Panc1 (cell line): ENCODE measurements at regions not wholly inside any gene's neighbourhood (a gene's known extent, or its start where the extent isn't known, plus 50 kb on each side); places are given as distances from the start of the nearest gene placed in this dataset.

ENCODE experiments used
- ATAC-seq: fragments of 200-7000 bp; cut with Tn5 transposase; 2 replicates; pipeline ENCODE4 v1.9.1; 2020; ENCODE audit warnings: mild to moderate bottlenecking, moderate library complexity
- BruUV-seq: library from RNA; stranded (reverse); fragments of 400-500 nt; replicated peaks from 2 replicates; lab custom pipeline; 2021; lab: Mats Ljungman, UMichigan
- CTCF ChIA-PET: fragments of 300-600 bp; sonication (Branson Sonifier 250); formaldehyde crosslinking; loops from one replicate; lab custom pipeline; 2022; ENCODE audit warnings: antibody characterized with exemption; lab: Charles Lee
- POLR2A ChIA-PET: fragments of 300-600 bp; sonication (Branson Sonifier 250); formaldehyde crosslinking; loops from one replicate; lab custom pipeline; 2022; ENCODE audit warnings: antibody characterized with exemption; lab: Charles Lee
- DNase-seq: peaks from one replicate; pipeline ENCODE4 v3.0.0-alpha.2; 2010; ENCODE audit warnings: low read depth, low spot score
- H3K27ac ChIP-seq: 2 replicates; pipeline ENCODE4 v1.5.1; 2011; ENCODE audit warnings: mild to moderate bottlenecking, low read length, inconsistent platforms
- H3K27me3 ChIP-seq: fragments of 200-500 bp; sonication (Bioruptor generic); 2 replicates; pipeline ENCODE4 v1.6.0; 2014; ENCODE audit warnings: low read length, inconsistent platforms; ENCODE audit not compliant: control insufficient read depth, insufficient read depth
- H3K36me3 ChIP-seq: fragments of 200-500 bp; sonication (Bioruptor generic); 2 replicates; pipeline ENCODE4 v1.5.1; 2014; ENCODE audit warnings: inconsistent platforms, mild to moderate bottlenecking, low read length, moderate library complexity; ENCODE audit not compliant: control insufficient read depth, insufficient read depth
- H3K4me1 ChIP-seq: 2 replicates; pipeline ENCODE4 v1.5.1; 2011; ENCODE audit warnings: inconsistent platforms, mild to moderate bottlenecking, low read length, moderate library complexity; ENCODE audit not compliant: control insufficient read depth, insufficient read depth
- H3K4me3 ChIP-seq, 2 experiments: 2 replicates each; pipeline ENCODE4 v1.5.1; 2011 to 2012; ENCODE audit warnings: low read depth in 2 of 2, low read length in 2 of 2, mild to moderate bottlenecking in 2 of 2, inconsistent platforms in 1 of 2, moderate library complexity in 1 of 2
- H3K9me3 ChIP-seq: fragments of 200-500 bp; sonication (Bioruptor generic); 2 replicates; pipeline ENCODE4 v1.5.1; 2014; ENCODE audit warnings: low read depth, mild to moderate bottlenecking, inconsistent platforms, low read length, moderate library complexity; ENCODE audit not compliant: control insufficient read depth, insufficient read depth
- POLR2AphosphoS5 ChIP-seq: IDR thresholded peaks from 2 replicates; pipeline ENCODE4 v1.6.1; 2012; ENCODE audit warnings: mild to moderate bottlenecking, low read depth, low read length, moderate library complexity
- SIN3A ChIP-seq: IDR thresholded peaks from 2 replicates; pipeline ENCODE4 v1.6.1; 2012; ENCODE audit warnings: low read depth, mild to moderate bottlenecking, low read length, moderate library complexity, borderline replicate concordance; ENCODE audit not compliant: insufficient read depth
- TCF7L2 ChIP-seq: IDR thresholded peaks from 2 replicates; pipeline ENCODE4 v1.6.1; 2011; ENCODE audit warnings: mild to moderate bottlenecking, low read depth, low read length, inconsistent platforms
- in situ Hi-C: cut with HindIII; loops from 2 replicates; pipeline ENCODE4 v1.10.0; 2016; ENCODE audit warnings: low sequenced_read_pairs, low pct_unique_long_range_greater_than_20kb
- intact Hi-C: fragments of 100-400 bp; cut with micrococcal nuclease; formaldehyde crosslinking; loops from one replicate; pipeline ENCODE4 v1.10.0; 2022; ENCODE audit not compliant: unreplicated experiment
- TF ChIP-seq, protein P1 (sequence below): fragments of 450-650 bp; IDR thresholded peaks from 2 replicates; pipeline ENCODE4 v1.5.1; 2017; ENCODE audit warnings: mild to moderate bottlenecking
- TF ChIP-seq, protein P2 (sequence below), 2 experiments: IDR thresholded peaks; 2 replicates each; pipeline ENCODE4 v1.6.1; 2011 to 2012; ENCODE audit warnings: low read depth in 2 of 2, control low read depth in 1 of 2, low read length in 1 of 2, mild to moderate bottlenecking in 1 of 2, moderate library complexity in 1 of 2; ENCODE audit not compliant: insufficient read depth in 1 of 2

DNA sequence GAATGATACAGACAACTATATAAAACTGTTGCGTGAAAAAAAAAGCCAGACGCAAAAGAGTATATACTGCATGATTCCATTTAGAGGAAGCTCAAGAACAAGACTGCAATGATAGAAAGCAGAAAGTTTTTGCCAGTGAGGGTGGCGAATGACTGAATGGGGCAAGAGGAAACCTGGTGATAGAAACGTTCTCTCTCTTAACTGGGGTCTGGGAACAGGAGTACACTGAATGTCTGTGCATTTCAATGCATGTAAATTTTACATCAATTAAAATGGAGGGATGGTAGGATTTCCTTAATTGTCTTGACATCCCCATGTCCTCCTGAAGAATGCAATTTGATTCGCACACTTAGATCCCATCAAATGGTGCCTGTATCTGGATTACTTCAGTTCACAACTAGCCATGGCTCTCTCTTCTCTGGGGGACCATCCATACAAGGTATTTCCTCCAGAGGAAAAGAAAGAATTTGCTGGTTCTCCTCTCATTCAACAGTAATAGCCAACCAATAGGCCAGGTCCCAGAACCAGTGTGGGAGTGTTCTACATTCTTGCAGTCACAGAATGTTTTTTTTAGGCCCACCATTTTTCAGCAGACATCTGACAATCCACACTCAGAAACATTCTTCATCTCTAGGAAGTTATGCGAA, 221.0 kb upstream of the KLF14 start:
- no peak for DNase-seq
- Histone ChIP-seq H3K4me3 (no peak overlapping the region), H3K4me1 (peaks cover 68% of the 10 kb centered on the region), H3K36me3 (peaks cover 4% of the 10 kb centered on the region; the same call in 1 of the 2 replicates), H3K27me3 (no peaks in the 10 kb centered on the region), H3K27ac (peak overlapping the region; percentile 56), H3K9me3 (no peaks in the 10 kb centered on the region)
- ChIA-PET POLR2A (interaction anchor here (0.7 to 1.4 kb wide), 2 partner anchors 9 to 16 kb away, joined by 4 read pairs; no protein-coding TSS in a partner anchor), CTCF (interaction anchor here (0.6 kb wide), 1 partner anchor 15 kb away, joined by 3 read pairs; no protein-coding TSS in a partner anchor)
- no TSS peak for BruUV-seq
- TF ChIP-seq TCF7L2: no peak
- TF ChIP-seq SIN3A: no peak
- TF ChIP-seq, protein P1, sequence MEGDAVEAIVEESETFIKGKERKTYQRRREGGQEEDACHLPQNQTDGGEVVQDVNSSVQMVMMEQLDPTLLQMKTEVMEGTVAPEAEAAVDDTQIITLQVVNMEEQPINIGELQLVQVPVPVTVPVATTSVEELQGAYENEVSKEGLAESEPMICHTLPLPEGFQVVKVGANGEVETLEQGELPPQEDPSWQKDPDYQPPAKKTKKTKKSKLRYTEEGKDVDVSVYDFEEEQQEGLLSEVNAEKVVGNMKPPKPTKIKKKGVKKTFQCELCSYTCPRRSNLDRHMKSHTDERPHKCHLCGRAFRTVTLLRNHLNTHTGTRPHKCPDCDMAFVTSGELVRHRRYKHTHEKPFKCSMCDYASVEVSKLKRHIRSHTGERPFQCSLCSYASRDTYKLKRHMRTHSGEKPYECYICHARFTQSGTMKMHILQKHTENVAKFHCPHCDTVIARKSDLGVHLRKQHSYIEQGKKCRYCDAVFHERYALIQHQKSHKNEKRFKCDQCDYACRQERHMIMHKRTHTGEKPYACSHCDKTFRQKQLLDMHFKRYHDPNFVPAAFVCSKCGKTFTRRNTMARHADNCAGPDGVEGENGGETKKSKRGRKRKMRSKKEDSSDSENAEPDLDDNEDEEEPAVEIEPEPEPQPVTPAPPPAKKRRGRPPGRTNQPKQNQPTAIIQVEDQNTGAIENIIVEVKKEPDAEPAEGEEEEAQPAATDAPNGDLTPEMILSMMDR: no peak
- no peak for ATAC-seq
- in situ Hi-C loops (no loop called here), intact Hi-C loops (no loop called here)

DNA sequence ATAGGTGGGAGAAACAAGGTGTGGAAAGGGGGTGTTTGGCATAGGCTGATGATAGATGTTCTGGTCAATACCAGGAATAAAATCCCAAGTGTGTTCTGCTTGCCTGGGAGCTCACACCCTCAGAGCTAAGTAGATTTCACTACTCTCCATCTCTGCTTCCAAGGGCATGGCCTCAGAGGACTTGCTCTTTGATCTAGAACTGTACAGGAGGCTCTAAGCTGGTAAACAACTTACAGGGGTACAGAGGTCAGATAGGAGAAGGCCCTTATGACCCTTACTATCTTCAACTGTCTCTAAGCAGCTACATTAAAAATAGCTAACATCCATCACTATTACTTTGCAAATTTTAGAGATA, 221.5 kb upstream of the KLF14 start:
- peak overlapping the region; percentile 56 for H3K27ac ChIP-seq
- CTCF ChIA-PET: no interaction called here
- H3K4me1 ChIP-seq: peaks cover 63% of the 10 kb centered on the region

More for the DNA sequence above, 221.5 kb upstream of the KLF14 start:
- no TSS peak for BruUV-seq
- TF ChIP-seq, protein P2, sequence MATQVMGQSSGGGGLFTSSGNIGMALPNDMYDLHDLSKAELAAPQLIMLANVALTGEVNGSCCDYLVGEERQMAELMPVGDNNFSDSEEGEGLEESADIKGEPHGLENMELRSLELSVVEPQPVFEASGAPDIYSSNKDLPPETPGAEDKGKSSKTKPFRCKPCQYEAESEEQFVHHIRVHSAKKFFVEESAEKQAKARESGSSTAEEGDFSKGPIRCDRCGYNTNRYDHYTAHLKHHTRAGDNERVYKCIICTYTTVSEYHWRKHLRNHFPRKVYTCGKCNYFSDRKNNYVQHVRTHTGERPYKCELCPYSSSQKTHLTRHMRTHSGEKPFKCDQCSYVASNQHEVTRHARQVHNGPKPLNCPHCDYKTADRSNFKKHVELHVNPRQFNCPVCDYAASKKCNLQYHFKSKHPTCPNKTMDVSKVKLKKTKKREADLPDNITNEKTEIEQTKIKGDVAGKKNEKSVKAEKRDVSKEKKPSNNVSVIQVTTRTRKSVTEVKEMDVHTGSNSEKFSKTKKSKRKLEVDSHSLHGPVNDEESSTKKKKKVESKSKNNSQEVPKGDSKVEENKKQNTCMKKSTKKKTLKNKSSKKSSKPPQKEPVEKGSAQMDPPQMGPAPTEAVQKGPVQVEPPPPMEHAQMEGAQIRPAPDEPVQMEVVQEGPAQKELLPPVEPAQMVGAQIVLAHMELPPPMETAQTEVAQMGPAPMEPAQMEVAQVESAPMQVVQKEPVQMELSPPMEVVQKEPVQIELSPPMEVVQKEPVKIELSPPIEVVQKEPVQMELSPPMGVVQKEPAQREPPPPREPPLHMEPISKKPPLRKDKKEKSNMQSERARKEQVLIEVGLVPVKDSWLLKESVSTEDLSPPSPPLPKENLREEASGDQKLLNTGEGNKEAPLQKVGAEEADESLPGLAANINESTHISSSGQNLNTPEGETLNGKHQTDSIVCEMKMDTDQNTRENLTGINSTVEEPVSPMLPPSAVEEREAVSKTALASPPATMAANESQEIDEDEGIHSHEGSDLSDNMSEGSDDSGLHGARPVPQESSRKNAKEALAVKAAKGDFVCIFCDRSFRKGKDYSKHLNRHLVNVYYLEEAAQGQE (IDR thresholded peaks at IDR 0.05; ENCODE audit: insufficient read depth in 1 of 2, low read depth in 2 of 2, low read length in 1 of 2): no peak
- TF ChIP-seq POLR2AphosphoS5: no peak
- no peak for TF ChIP-seq SIN3A
- TF ChIP-seq, protein P1: no peak
- no peak for TF ChIP-seq TCF7L2
- H3K36me3 ChIP-seq: peaks cover 4% of the 10 kb centered on the region; the same call in 1 of the 2 replicates
- no peak for DNase-seq
- in situ Hi-C loops (no loop called here), intact Hi-C loops (no loop called here)
- H3K9me3 ChIP-seq: no peaks in the 10 kb centered on the region
- POLR2A ChIA-PET: interaction anchor here (0.5 to 1.4 kb wide), 3 partner anchors 9 to 37 kb away, joined by 4 to 14 read pairs (median 12); no protein-coding TSS in a partner anchor
- no peaks in the 10 kb centered on the region for H3K27me3 ChIP-seq
- H3K4me3 ChIP-seq: no peak overlapping the region
- no peak for ATAC-seq
